ENCODE measurements at regions not wholly inside any gene's neighbourhood (a gene's known extent, or its start where the extent isn't known, plus 50 kb on each side); places are given as distances from the start of the nearest gene placed in this dataset.

DNA sequence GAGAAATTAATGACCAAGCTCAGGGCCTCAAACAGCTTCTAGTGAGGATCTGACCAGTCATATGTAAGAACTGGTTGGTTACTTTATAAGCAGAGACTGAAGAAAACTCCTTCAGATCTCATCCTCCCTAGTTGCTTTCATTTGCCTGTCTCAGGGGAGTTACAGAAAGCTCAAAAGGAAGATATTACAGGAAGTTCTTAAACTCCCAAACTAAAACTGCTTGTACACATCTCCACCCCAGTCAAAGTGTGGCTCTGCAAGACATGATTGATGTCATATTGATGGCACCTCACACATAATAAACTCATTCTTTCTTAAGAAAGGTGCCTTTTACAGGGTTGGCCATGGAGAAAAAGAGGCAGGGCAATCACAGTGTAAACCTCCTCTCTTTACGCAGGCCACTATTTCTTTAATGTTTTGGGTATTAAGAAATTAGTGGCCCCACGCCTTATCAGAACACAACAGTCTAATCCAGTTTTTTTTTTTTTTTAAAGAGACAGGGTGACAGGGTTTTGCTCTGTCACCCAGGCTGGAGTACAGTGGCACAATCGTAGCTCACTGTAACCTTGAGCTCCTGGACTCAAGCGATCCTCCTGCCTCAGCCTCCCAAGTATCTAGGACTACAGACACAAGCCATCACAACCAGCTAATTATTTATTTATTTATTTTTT lies 62.6 kb upstream of the STK17B start:
- Mint-ChIP-seq H3K4me1 (peaks cover 52 to 91% (median 69%) of the 10 kb centered on the region in 4 donors), H3K36me3 (peaks cover 6% of the 10 kb centered on the region), H3K27ac (peak overlapping the region; percentile 91 to 99 (median 99)), H3K9me3 (no peaks in the 10 kb centered on the region), H3K27me3 (no peaks in the 10 kb centered on the region), H3K4me3 (peak overlapping the region; percentile 33 to 85 (median 46))
- H3K4me3 ChIP-seq (ENCODE audit: low read depth, low read length): peak overlapping the region; percentile 60
- DNase-seq: peak in 2 of 3 donors; percentile 33 to 64
- no peaks in the 10 kb centered on the region for H3K9me3 ChIP-seq (ENCODE audit: control insufficient read depth in 2 of 2, low read length in 2 of 2)
- ATAC-seq (ENCODE audit: low read depth in 2 of 2): peak; percentile 15 to 28
- peaks cover 85% of the 10 kb centered on the region for H3K4me1 ChIP-seq (ENCODE audit: control insufficient read depth, insufficient read depth, low read length, poor library complexity, severe bottlenecking)
- H3K36me3 ChIP-seq (ENCODE audit: control insufficient read depth, insufficient read depth, low read length): no peaks in the 10 kb centered on the region
- peak overlapping the region; percentile 75 for H3K27ac ChIP-seq (ENCODE audit: insufficient read depth, low read length, poor library complexity, severe bottlenecking)
- H3K27me3 ChIP-seq (ENCODE audit: control insufficient read depth, insufficient read depth, low read length): no peaks in the 10 kb centered on the region

DNA sequence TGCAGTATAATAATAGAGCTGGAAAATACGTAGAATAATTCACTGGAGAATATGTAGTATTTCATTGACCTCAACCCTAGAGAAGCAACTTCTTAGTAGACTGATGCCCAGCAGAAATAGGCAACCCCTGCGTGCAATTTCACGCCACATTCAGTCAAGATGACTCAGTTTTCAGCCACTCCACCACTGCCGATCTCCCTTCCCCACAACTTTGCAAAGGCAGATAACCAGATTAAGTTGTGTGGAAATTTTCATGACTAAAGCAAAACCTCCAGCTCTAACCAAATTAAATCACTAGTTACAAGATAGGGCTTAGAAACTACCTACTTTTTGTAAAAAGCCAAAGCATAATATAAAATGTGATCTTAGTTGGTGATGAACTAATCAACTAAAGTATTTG lies 63.3 kb upstream of the STK17B start:
- H3K27ac Mint-ChIP-seq: peak overlapping the region; percentile 91 to 99 (median 99)
- Histone ChIP-seq H3K4me1 (ENCODE audit: control insufficient read depth, insufficient read depth, low read length, poor library complexity, severe bottlenecking) (peaks cover 87% of the 10 kb centered on the region), H3K27me3 (ENCODE audit: control insufficient read depth, insufficient read depth, low read length) (no peaks in the 10 kb centered on the region), H3K4me3 (ENCODE audit: low read depth, low read length) (peak overlapping the region; percentile 38), H3K36me3 (ENCODE audit: control insufficient read depth, insufficient read depth, low read length) (no peaks in the 10 kb centered on the region), H3K9me3 (ENCODE audit: control insufficient read depth in 2 of 2, low read length in 2 of 2) (no peaks in the 10 kb centered on the region), H3K27ac (ENCODE audit: insufficient read depth, low read length, poor library complexity, severe bottlenecking) (peak overlapping the region; percentile 75)
- ATAC-seq (ENCODE audit: low read depth in 2 of 2) (peak; percentile 19 to 30), DNase-seq (peak in 2 of 3 donors; percentile 25 to 56)
- H3K27me3 Mint-ChIP-seq: no peaks in the 10 kb centered on the region
- H3K4me1 Mint-ChIP-seq: peaks cover 57 to 92% (median 71%) of the 10 kb centered on the region in 4 donors
- no peaks in the 10 kb centered on the region for H3K9me3 Mint-ChIP-seq
- H3K36me3 Mint-ChIP-seq: peaks cover 6% of the 10 kb centered on the region
- peak overlapping the region in 3 of 4 donors; percentile 52 to 85 (median 78) for H3K4me3 Mint-ChIP-seq

DNA sequence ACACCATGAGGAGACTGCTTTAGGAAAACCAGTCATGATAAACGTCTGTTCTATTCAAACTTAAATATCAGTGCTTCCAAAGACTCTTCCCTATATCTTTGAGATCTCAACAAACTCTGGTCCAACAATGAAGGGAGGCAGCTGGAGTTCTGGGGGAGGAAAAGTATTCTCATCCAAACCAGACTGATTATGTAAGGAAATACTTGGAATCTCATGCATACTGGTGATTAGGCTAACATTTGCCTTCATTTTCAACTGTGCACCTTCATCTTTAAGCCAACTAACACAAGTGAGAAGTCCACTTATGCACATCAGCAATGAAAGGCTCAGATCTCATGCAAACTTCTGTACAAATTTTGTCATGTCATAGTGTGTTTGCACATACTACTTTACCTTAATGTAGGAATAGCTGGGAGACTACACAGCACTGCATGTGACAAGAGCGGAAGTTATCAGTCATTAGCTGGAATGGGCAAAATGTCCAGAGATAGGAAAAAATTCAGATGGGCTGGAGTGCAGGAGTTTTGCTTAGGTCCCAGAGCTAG lies 67.5 kb upstream of the STK17B start:
- no peaks in the 10 kb centered on the region for H3K9me3 ChIP-seq (ENCODE audit: control insufficient read depth in 2 of 2, low read length in 2 of 2)
- H3K27ac ChIP-seq (ENCODE audit: insufficient read depth, low read length, poor library complexity, severe bottlenecking): peak overlapping the region; percentile 78
- H3K36me3 ChIP-seq (ENCODE audit: control insufficient read depth, insufficient read depth, low read length): no peaks in the 10 kb centered on the region
- no peaks in the 10 kb centered on the region for H3K27me3 ChIP-seq (ENCODE audit: control insufficient read depth, insufficient read depth, low read length)
- peaks cover 6% of the 10 kb centered on the region for H3K36me3 Mint-ChIP-seq
- H3K4me1 ChIP-seq (ENCODE audit: control insufficient read depth, insufficient read depth, low read length, poor library complexity, severe bottlenecking): peaks cover 81% of the 10 kb centered on the region
- no peaks in the 10 kb centered on the region for H3K27me3 Mint-ChIP-seq
- peak overlapping the region in 3 of 4 donors; percentile 10 to 73 (median 13) for H3K4me3 Mint-ChIP-seq
- no peak for DNase-seq
- H3K9me3 Mint-ChIP-seq: no peaks in the 10 kb centered on the region
- peak overlapping the region; percentile 91 to 100 (median 97) for H3K27ac Mint-ChIP-seq
- H3K4me1 Mint-ChIP-seq: peaks cover 58 to 83% (median 69%) of the 10 kb centered on the region in 4 donors
- peak overlapping the region; percentile 71 for H3K4me3 ChIP-seq (ENCODE audit: low read depth, low read length)
- no peak for ATAC-seq (ENCODE audit: low read depth in 2 of 2)

- DNase-seq (peak; percentile 64 to 94 (median 86)), ATAC-seq (ENCODE audit: low read depth in 2 of 2) (peak; percentile 81 to 84)
- peaks cover 6% of the 10 kb centered on the region for H3K36me3 Mint-ChIP-seq
- Histone ChIP-seq H3K9me3 (ENCODE audit: control insufficient read depth in 2 of 2, low read length in 2 of 2) (no peaks in the 10 kb centered on the region), H3K27me3 (ENCODE audit: control insufficient read depth, insufficient read depth, low read length) (no peaks in the 10 kb centered on the region), H3K4me1 (ENCODE audit: control insufficient read depth, insufficient read depth, low read length, poor library complexity, severe bottlenecking) (peaks cover 71% of the 10 kb centered on the region), H3K4me3 (ENCODE audit: low read depth, low read length) (peak overlapping the region; percentile 71), H3K27ac (ENCODE audit: insufficient read depth, low read length, poor library complexity, severe bottlenecking) (peak overlapping the region; percentile 78), H3K36me3 (ENCODE audit: control insufficient read depth, insufficient read depth, low read length) (no peaks in the 10 kb centered on the region)
- H3K4me1 Mint-ChIP-seq: peaks cover 55 to 79% (median 64%) of the 10 kb centered on the region in 4 donors
- no peaks in the 10 kb centered on the region for H3K9me3 Mint-ChIP-seq
- no peaks in the 10 kb centered on the region for H3K27me3 Mint-ChIP-seq
- peak overlapping the region; percentile 10 to 87 (median 73) for H3K4me3 Mint-ChIP-seq
- peak overlapping the region; percentile 91 to 100 (median 97) for H3K27ac Mint-ChIP-seq
These were observed 68.5 kb upstream of the STK17B start for GRCh38 chr2:196239622-196240587.

GRCh38 chr2:196241175-196241574 lies 69.8 kb upstream of the STK17B start:
- Mint-ChIP-seq H3K9me3 (no peaks in the 10 kb centered on the region), H3K4me3 (peak overlapping the region; percentile 22 to 81 (median 68)), H3K4me1 (peaks cover 55 to 80% (median 74%) of the 10 kb centered on the region in 4 donors), H3K36me3 (peaks cover 6% of the 10 kb centered on the region), H3K27me3 (no peaks in the 10 kb centered on the region), H3K27ac (peak overlapping the region; percentile 76 to 97 (median 91))
- peak overlapping the region; percentile 78 for H3K27ac ChIP-seq (ENCODE audit: insufficient read depth, low read length, poor library complexity, severe bottlenecking)
- DNase-seq (no peak), ATAC-seq (ENCODE audit: low read depth in 2 of 2) (no peak)
- no peaks in the 10 kb centered on the region for H3K9me3 ChIP-seq (ENCODE audit: control insufficient read depth in 2 of 2, low read length in 2 of 2)
- no peaks in the 10 kb centered on the region for H3K36me3 ChIP-seq (ENCODE audit: control insufficient read depth, insufficient read depth, low read length)
- H3K4me3 ChIP-seq (ENCODE audit: low read depth, low read length): peak overlapping the region; percentile 71
- H3K4me1 ChIP-seq (ENCODE audit: control insufficient read depth, insufficient read depth, low read length, poor library complexity, severe bottlenecking): peaks cover 62% of the 10 kb centered on the region
- H3K27me3 ChIP-seq (ENCODE audit: control insufficient read depth, insufficient read depth, low read length): no peaks in the 10 kb centered on the region

- no peaks in the 10 kb centered on the region for H3K9me3 Mint-ChIP-seq
- peak overlapping the region; percentile 78 for H3K27ac ChIP-seq (ENCODE audit: insufficient read depth, low read length, poor library complexity, severe bottlenecking)
- peak overlapping the region; percentile 89 to 97 (median 91) for H3K27ac Mint-ChIP-seq
- peak; percentile 77 to 85 for ATAC-seq (ENCODE audit: low read depth in 2 of 2)
- H3K36me3 Mint-ChIP-seq: no peaks in the 10 kb centered on the region
- peak overlapping the region; percentile 0 for H3K4me3 ChIP-seq (ENCODE audit: low read depth, low read length)
- H3K4me1 ChIP-seq (ENCODE audit: control insufficient read depth, insufficient read depth, low read length, poor library complexity, severe bottlenecking): peaks cover 53% of the 10 kb centered on the region
- H3K9me3 ChIP-seq (ENCODE audit: control insufficient read depth in 2 of 2, low read length in 2 of 2): no peaks in the 10 kb centered on the region
- no peaks in the 10 kb centered on the region for H3K36me3 ChIP-seq (ENCODE audit: control insufficient read depth, insufficient read depth, low read length)
- H3K27me3 ChIP-seq (ENCODE audit: control insufficient read depth, insufficient read depth, low read length): no peaks in the 10 kb centered on the region
- no peaks in the 10 kb centered on the region for H3K27me3 Mint-ChIP-seq
- peak overlapping the region; percentile 66 to 81 (median 72) for H3K4me3 Mint-ChIP-seq
- H3K4me1 Mint-ChIP-seq: peaks cover 50 to 72% (median 66%) of the 10 kb centered on the region in 4 donors
- DNase-seq: peak in 2 of 3 donors; percentile 65 to 75
These were observed 70.8 kb upstream of the STK17B start for GRCh38 chr2:196242131-196242620.

GRCh38 chr2:196244516-196244915 lies 73.1 kb upstream of the STK17B start:
- H3K27me3 Mint-ChIP-seq: no peaks in the 10 kb centered on the region
- no peaks in the 10 kb centered on the region for H3K27me3 ChIP-seq (ENCODE audit: control insufficient read depth, insufficient read depth, low read length)
- no peak overlapping the region for H3K27ac Mint-ChIP-seq
- no peaks in the 10 kb centered on the region for H3K36me3 ChIP-seq (ENCODE audit: control insufficient read depth, insufficient read depth, low read length)
- no peaks in the 10 kb centered on the region for H3K36me3 Mint-ChIP-seq
- no peak overlapping the region for H3K27ac ChIP-seq (ENCODE audit: insufficient read depth, low read length, poor library complexity, severe bottlenecking)
- H3K9me3 Mint-ChIP-seq: no peaks in the 10 kb centered on the region
- H3K4me3 Mint-ChIP-seq: peak overlapping the region in 1 of 4 donors; percentile 62
- no peak for DNase-seq
- H3K4me3 ChIP-seq (ENCODE audit: low read depth, low read length): no peak overlapping the region
- ATAC-seq (ENCODE audit: low read depth in 2 of 2): no peak
- no peaks in the 10 kb centered on the region for H3K9me3 ChIP-seq (ENCODE audit: control insufficient read depth in 2 of 2, low read length in 2 of 2)
- peaks cover 34% of the 10 kb centered on the region for H3K4me1 ChIP-seq (ENCODE audit: control insufficient read depth, insufficient read depth, low read length, poor library complexity, severe bottlenecking)
- H3K4me1 Mint-ChIP-seq: peaks cover 42 to 66% (median 63%) of the 10 kb centered on the region in 4 donors
